Thyroid gland (tissue), 4 donors: ENCODE measurements at regions not wholly inside any gene's neighbourhood (a gene's known extent, or its start where the extent isn't known, plus 50 kb on each side); places are given as distances from the start of the nearest gene placed in this dataset.

Experiments used
- DNase-seq, 2 donors: peaks; one replicate each; pipeline ENCODE4 v3.0.0-alpha.2; 2019
- H3K27ac ChIP-seq, 3 donors: fragments of 200-600 bp; sonication (generic); 1 replicate in 2 of 3; 2 replicates in 1 of 3; pipeline ENCODE4 v1.5.1; 2016 to 2019; ENCODE audit warnings: mild to moderate bottlenecking in 1 of 3, moderate library complexity in 1 of 3
- H3K27me3 ChIP-seq: fragments of 200-600 bp; sonication (generic); one replicate; pipeline ENCODE4 v1.5.1; 2019
- H3K36me3 ChIP-seq, 2 donors: fragments of 200-600 bp; sonication (generic); one replicate each; pipeline ENCODE4 v1.5.1; 2016 to 2019
- H3K4me1 ChIP-seq, 2 donors: fragments of 200-600 bp; sonication (generic); one replicate each; pipeline ENCODE4 v1.5.1; 2017 to 2019
- H3K4me3 ChIP-seq, 3 donors: fragments of 200-600 bp; sonication (generic); replicated peaks in 1 of 3; 1 replicate in 2 of 3; 2 replicates in 1 of 3; pipeline ENCODE4 v1.5.1; 2016; ENCODE audit warnings: mild to moderate bottlenecking in 1 of 3
- H3K9me3 ChIP-seq: fragments of 200-600 bp; sonication (generic); one replicate; pipeline ENCODE4 v1.5.1; 2017
- CTCF ChIP-seq, 6 experiments: fragments of 200-600 bp in 3 of 6; fragments of 450-650 bp in 3 of 6; sonication (generic) in 3 of 6; IDR thresholded peaks; one replicate each; pipeline ENCODE4 v1.5.1; 2016 to 2019; ENCODE audit warnings: antibody characterized with exemption in 6 of 6, mild to moderate bottlenecking in 2 of 6, inconsistent platforms in 1 of 6, moderate library complexity in 1 of 6
- POLR2A ChIP-seq, 2 donors: fragments of 450-650 bp; IDR thresholded peaks; one replicate each; pipeline ENCODE4 v1.6.1; 2017; ENCODE audit warnings: antibody characterized with exemption in 2 of 2, mild to moderate bottlenecking in 2 of 2, moderate library complexity in 1 of 2
- WGBS, 2 donors: methylation state at CpG; one replicate each; pipeline ENCODE4 v1.1.5; 2017; 5-methylcytosine and 5-hydroxymethylcytosine counted together
- intact Hi-C: fragments of 100-400 bp; cut with DNase I; formaldehyde crosslinking; loops from one replicate; pipeline ENCODE4 v1.15.1; 2023

GRCh38 chr15:92819278-92820235, 80.6 kb upstream of the CHD2 start:
- H3K27ac ChIP-seq: peak overlapping the region; percentile 70 to 86 (median 81)
- DNase-seq: no peak
- intact Hi-C loops: no loop called here
- WGBS, 2 donors: 48 to 54% methylated on average over 16 of the region's 16 CpGs
- H3K4me1 ChIP-seq: peaks cover 17 to 21% of the 10 kb centered on the region in 2 donors
- H3K4me3 ChIP-seq: no peak overlapping the region
- no peaks in the 10 kb centered on the region for H3K36me3 ChIP-seq
- no peaks in the 10 kb centered on the region for H3K27me3 ChIP-seq
- H3K9me3 ChIP-seq: no peaks in the 10 kb centered on the region
- TF ChIP-seq POLR2A (IDR thresholded peaks at IDR 0.05): no peak
- no peak for TF ChIP-seq CTCF (IDR thresholded peaks at IDR 0.05)

- Histone ChIP-seq H3K4me1 (peaks cover 17 to 21% of the 10 kb centered on the region in 2 donors), H3K27ac (peak overlapping the region; percentile 73 to 86 (median 81)), H3K36me3 (no peaks in the 10 kb centered on the region), H3K9me3 (no peaks in the 10 kb centered on the region), H3K4me3 (peak overlapping the region in 1 of 3 donors; percentile 18), H3K27me3 (no peaks in the 10 kb centered on the region)
- intact Hi-C loops: no loop called here
- peak; percentile 90 to 91 for DNase-seq
- 10 to 12% methylated on average over 29 to 34 of the region's 36 CpGs for WGBS, 2 donors
- peak in 1 of 6 experiments; percentile 46 for TF ChIP-seq CTCF (IDR thresholded peaks at IDR 0.05)
- peak in 1 of 2 donors; percentile 96 for TF ChIP-seq POLR2A (IDR thresholded peaks at IDR 0.05)
Measured at GRCh38 chr15:92820236-92821021, 79.7 kb upstream of the CHD2 start.

DNA sequence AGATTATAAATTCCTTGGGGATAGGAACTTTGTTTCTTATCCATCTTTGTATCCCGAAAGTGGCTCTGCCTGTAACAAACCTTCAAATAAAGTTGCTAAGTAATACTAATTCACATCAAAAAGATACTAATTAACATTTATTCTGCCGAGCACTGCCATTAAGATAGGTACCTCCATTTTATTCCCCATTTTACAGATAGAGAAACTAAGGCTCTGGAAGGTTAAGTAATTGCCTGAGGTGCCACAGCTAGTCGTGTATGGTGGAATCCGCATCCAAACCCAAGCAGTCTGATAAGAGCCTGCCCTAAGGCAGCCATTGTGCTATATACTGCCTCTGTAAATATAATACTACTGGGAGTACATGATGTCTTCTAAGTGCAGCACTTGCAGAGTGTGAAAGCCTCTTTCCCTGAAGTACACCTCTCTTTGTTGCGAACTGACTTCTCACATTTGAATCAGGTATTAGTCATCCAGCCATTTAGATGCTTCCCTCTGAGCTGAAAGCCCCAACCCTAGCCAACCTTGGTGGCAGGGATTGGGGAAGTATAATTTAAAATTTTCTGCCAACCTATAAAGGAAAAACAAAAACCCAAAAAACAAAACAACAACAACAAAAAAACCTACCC, 78.5 kb upstream of the CHD2 start:
- peak overlapping the region in 2 of 3 donors; percentile 13 to 81 for H3K27ac ChIP-seq
- intact Hi-C loops: no loop called here
- no peaks in the 10 kb centered on the region for H3K36me3 ChIP-seq
- H3K9me3 ChIP-seq: no peaks in the 10 kb centered on the region
- WGBS, 2 donors: 85 to 92% methylated on average over 5 of the region's 5 CpGs
- no peak overlapping the region for H3K4me3 ChIP-seq
- H3K27me3 ChIP-seq: no peaks in the 10 kb centered on the region
- DNase-seq: no peak
- peaks cover 17 to 21% of the 10 kb centered on the region in 2 donors for H3K4me1 ChIP-seq
- TF ChIP-seq POLR2A (IDR thresholded peaks at IDR 0.05): no peak
- TF ChIP-seq CTCF (IDR thresholded peaks at IDR 0.05): no peak

DNA sequence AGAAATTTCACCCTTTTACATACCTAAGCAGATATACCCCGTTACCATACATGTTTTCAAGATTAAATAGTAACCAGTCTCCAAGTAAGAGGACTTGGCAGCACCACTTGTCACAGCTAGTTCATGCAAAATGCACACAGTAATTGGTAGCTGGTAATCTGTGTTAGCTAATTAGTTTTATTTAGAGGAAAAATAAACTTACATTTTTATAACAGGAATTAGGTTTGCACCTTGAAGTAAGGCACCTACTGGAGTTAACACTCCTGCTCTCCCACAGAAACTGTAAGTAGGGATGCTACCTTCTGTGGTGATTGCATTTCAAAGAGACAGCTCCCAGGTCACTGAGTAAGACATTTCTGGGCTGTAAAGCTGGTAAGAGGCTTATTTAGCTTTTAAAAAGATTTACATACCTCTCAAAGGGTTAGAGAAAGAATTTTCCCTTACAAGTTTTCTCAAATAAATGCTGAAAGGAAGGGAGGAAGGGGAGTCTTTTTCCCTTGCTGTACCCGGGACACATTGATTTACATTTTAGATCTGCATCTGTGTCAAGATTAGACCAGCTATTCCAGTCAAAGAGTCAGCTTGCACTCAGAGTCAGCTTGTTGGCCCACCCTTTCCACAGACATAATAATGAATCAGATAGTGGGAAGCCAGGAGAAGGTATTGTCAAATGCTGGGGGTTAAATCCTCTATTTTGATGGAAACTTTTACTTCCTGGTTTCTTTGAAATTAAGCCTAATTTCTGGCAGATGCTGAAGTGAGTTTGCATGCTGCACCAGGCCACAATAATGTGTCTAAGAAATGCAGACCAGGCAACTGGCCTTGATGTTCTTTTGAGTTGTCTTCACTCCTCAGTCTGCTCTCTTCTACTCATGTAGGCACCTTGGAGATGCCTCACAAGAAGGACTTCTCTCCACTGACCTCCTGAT, 77.6 kb upstream of the CHD2 start:
- no peaks in the 10 kb centered on the region for H3K27me3 ChIP-seq
- H3K9me3 ChIP-seq: no peaks in the 10 kb centered on the region
- H3K4me3 ChIP-seq: no peak overlapping the region
- no peak for TF ChIP-seq POLR2A (IDR thresholded peaks at IDR 0.05)
- H3K27ac ChIP-seq: peak overlapping the region in 2 of 3 donors; percentile 17 to 81
- DNase-seq: no peak
- intact Hi-C loops: no loop called here
- 64 to 76% methylated on average over 2 of the region's 2 CpGs for WGBS, 2 donors
- no peaks in the 10 kb centered on the region for H3K36me3 ChIP-seq
- H3K4me1 ChIP-seq: peaks cover 13 to 21% of the 10 kb centered on the region in 2 donors
